AG09319 (cell line): ENCODE measurements at regions not wholly inside any gene's neighbourhood (a gene's known extent, or its start where the extent isn't known, plus 50 kb on each side); places are given as distances from the start of the nearest gene placed in this dataset.

ENCODE experiments used
- DNase-seq: peaks from one replicate; pipeline ENCODE4 v3.0.0-alpha.2; 2010; ENCODE audit warnings: low read depth; ENCODE audit errors: extremely low read depth
- CTCF ChIP-seq: IDR thresholded peaks from 2 replicates; pipeline ENCODE4 v1.5.1; 2011; ENCODE audit warnings: low read depth, mild to moderate bottlenecking, inconsistent platforms, low read length, moderate library complexity

- DNase-seq, result no peak
- TF ChIP-seq CTCF, result no peak
These were observed 806.6 kb downstream of the GLUD2 start for GRCh38 chrX:121853762-121854613.

GRCh38 chrX:121854614-121854911 lies 807.2 kb downstream of the GLUD2 start:
- no peak for TF ChIP-seq CTCF
- no peak for DNase-seq

GRCh38 chrX:121858867-121859647 lies 811.6 kb downstream of the GLUD2 start:
- no peak for DNase-seq
- no peak for TF ChIP-seq CTCF

DNA sequence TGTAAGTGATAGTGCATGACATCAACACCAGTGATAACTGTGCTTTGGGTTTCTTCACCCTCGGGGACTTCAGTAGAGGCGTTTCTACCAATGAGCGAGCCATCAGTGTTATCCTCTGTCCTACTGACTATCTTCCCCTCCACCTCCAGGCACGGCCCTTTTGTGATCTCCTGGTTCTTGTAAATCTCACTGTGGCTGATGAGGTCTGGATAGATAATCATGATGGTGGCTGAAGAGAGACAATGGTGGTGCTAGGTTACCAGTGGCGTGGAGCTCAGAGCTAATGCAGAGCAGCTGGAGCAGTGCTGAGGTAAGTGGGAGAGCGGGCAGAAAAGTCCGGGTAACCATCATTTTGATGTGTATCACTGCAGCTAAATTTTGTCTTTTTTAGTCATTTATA lies 816.6 kb downstream of the GLUD2 start:
- no peak for DNase-seq
- no peak for TF ChIP-seq CTCF

DNA sequence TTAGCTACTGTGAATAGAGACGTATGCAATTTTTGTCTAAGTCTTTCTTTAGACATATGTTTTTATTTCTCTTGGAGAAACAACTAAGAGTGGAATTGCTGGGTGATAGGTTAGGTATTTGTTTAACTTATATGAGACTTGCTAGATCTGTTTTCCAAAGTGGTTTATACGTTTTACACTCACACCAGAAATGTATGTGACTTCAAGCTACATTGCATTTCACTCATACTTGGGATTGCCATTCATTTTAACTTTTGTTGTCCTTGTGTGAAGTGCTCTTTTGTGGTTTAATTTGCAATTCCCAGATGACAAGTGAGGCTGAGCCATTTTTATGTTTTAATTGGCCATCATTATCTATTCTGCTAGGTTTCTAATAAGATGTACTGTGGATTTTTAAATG lies 817.2 kb downstream of the GLUD2 start:
- no peak for DNase-seq
- no peak for TF ChIP-seq CTCF

- no peak for TF ChIP-seq CTCF
- DNase-seq, result no peak
These were observed 822.6 kb downstream of the GLUD2 start for GRCh38 chrX:121869876-121870477.

DNA sequence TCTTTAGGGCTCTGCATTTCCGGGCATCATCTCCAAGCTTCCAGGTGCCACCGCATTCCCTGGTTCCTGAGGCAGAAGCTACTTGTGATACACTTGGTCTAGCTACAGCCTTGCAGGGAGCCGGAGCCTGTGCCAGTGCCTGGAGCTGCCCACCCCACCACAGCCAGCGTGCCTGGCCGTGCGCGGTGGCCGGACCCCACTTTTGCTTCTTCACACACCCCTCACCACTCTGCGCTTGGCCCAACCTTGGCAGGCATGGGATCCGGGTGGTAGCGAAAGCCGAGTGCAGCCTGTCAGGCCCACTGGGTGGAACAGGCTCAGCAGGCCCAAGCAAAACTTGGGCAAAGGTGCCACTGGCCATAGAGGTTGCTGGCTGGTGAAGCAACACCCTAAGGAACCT lies 823.7 kb downstream of the GLUD2 start:
- no peak for DNase-seq
- no peak for TF ChIP-seq CTCF
